ENCODE measurements at regions not wholly inside any gene's neighbourhood (a gene's known extent, or its start where the extent isn't known, plus 50 kb on each side); places are given as distances from the start of the nearest gene placed in this dataset.

DNA sequence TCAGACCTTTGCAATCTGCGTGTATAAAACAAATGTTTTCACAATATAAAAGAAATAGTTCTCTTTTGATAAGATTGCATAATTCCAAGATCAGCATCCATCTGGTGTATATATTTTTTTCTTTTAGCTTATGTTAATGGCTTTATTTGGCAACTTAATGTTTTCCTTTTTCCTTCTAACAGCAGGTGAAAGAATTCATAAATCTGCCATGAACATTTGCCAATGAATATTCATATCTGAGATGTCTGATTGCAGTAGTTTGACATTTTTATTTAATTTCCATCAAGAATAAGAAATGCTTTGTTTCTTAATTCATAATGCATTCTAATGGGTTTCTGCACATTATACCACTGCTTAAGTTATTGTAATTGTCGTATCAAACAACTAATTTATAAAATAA is 184.4 kb upstream of the ROBO2 start:
- WGBS, 3 donors = 65 to 85% (median 70%) methylated on average over 2 of the region's 2 CpGs
- TF ChIP-seq CTCF (IDR thresholded peaks at IDR 0.05) = no peak

DNA sequence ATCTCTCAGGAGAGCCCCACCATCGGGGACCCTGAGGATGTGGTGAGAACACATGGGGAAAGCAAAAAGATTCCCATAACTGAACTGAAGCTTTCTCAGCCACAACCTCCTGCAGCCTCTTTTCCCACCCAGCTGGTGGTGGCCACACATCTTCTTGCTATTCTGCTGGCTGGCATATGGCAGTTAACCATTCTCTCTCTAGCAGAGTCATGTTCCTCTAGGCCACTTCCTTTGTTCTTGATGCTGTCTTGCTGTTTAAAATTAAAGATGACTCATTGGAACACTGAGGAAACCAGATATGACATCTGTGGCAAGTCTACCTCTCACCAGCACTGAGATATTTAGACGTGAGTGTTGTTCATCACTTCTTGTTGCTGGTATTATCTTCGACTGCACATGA is 180.3 kb upstream of the ROBO2 start:
- Histone ChIP-seq H3K36me3 (no peaks in the 10 kb centered on the region), H3K9me3 (no peaks in the 10 kb centered on the region), H3K27ac (no peak overlapping the region), H3K27me3 (no peaks in the 10 kb centered on the region), H3K4me3 (no peak overlapping the region), H3K4me1 (ENCODE audit: insufficient read depth) (no peaks in the 10 kb centered on the region)
- WGBS, 3 donors = 82 to 92% (median 86%) methylated on average over 3 of the region's 3 CpGs
- DNase-seq = no peak
- TF ChIP-seq POLR2A (IDR thresholded peaks at IDR 0.05) (no peak), EP300 (IDR thresholded peaks at IDR 0.05) (no peak), CTCF (IDR thresholded peaks at IDR 0.05) (no peak)
- intact Hi-C loops (cut with DNase I) = no loop called here

More for the DNA sequence above, 184.4 kb upstream of the ROBO2 start:
- intact Hi-C loops (cut with DNase I) = no loop called here
- no peak overlapping the region for H3K27ac ChIP-seq
- H3K9me3 ChIP-seq = no peaks in the 10 kb centered on the region
- H3K27me3 ChIP-seq = no peaks in the 10 kb centered on the region
- no peaks in the 10 kb centered on the region for H3K4me1 ChIP-seq (ENCODE audit: insufficient read depth)
- H3K36me3 ChIP-seq = no peaks in the 10 kb centered on the region
- no peak for DNase-seq
- no peak overlapping the region for H3K4me3 ChIP-seq

DNA sequence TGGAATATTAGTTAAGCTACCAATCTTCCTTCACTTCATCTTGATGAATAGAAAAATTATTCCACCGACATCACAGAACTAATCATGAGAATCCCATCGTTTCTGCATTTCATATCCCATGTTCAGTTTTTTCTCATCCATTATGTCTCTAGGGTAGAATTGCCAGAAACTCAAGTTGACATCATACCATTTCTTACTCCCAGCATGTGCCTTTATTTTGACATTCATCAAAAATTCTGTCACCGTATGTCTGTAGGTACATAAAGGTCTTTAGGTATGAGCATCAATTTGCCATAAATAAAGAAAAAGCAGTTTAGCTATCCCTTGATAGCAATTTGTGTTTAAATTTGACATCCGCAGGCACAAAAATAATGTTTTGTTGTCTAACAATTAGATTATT is 175.5 kb upstream of the ROBO2 start:
- H3K4me3 ChIP-seq = no peak overlapping the region
- no peak for TF ChIP-seq CTCF (IDR thresholded peaks at IDR 0.05)
- TF ChIP-seq EP300 (IDR thresholded peaks at IDR 0.05) = no peak
- TF ChIP-seq POLR2A (IDR thresholded peaks at IDR 0.05) = no peak
- DNase-seq = no peak
- H3K4me1 ChIP-seq (ENCODE audit: insufficient read depth) = no peaks in the 10 kb centered on the region
- intact Hi-C loops (cut with DNase I) = no loop called here
- H3K9me3 ChIP-seq = no peaks in the 10 kb centered on the region
- H3K27me3 ChIP-seq = no peaks in the 10 kb centered on the region
- H3K36me3 ChIP-seq = no peaks in the 10 kb centered on the region
- 89 to 94% (median 91%) methylated on average over 4 of the region's 4 CpGs for WGBS, 3 donors
- no peak overlapping the region for H3K27ac ChIP-seq

DNA sequence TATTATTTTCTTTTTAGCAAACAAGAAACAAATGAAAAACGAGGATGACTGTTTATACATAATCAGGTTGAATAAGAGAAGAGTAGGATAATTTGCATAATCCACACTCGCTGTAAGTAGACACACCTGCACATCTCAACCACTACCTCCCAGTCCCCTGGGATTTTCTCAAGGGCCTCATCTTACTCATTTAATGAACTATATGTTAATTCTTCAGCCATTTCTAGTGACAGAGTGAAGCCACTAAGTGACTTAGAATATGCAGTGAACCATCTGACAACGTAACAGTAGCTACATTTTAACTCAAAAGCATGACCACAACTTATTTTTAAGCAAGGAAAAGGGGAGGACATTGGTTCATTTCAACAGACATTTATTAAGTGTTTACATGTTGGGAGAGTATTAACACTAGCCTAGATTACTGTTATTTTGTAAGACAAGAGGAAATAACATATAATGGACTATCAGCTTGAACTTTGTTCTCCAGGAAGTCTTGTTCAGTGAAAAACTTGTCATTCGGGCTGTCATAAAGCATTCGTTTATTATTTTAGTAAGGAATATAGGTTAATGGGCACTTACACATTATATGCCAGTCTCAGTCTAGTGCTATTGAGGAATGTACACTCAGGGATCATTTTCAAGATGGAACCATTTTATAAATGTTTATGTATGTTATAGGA is 173.0 kb upstream of the ROBO2 start:
- WGBS, 3 donors = 76 to 83% (median 77%) methylated on average over 5 of the region's 5 CpGs
- H3K36me3 ChIP-seq = no peaks in the 10 kb centered on the region
- H3K9me3 ChIP-seq = no peaks in the 10 kb centered on the region
- H3K4me1 ChIP-seq (ENCODE audit: insufficient read depth) = no peaks in the 10 kb centered on the region
- TF ChIP-seq POLR2A (IDR thresholded peaks at IDR 0.05) (no peak), CTCF (IDR thresholded peaks at IDR 0.05) (no peak), EP300 (IDR thresholded peaks at IDR 0.05) (no peak)
- intact Hi-C loops (cut with DNase I) = no loop called here
- H3K4me3 ChIP-seq = no peak overlapping the region
- no peak overlapping the region for H3K27ac ChIP-seq
- DNase-seq = no peak
- H3K27me3 ChIP-seq = no peaks in the 10 kb centered on the region

Measured in ovary (tissue), 7 donors.